Activated CD4-positive, alpha-beta T cell treated with anti-CD3 and anti-CD28 coated beads, Interleukin-2, amount 10 ng/mL, durations not matched to agents 24 days and 14 days (primary cell): ENCODE measurements at regions not wholly inside any gene's neighbourhood (a gene's known extent, or its start where the extent isn't known, plus 50 kb on each side); places are given as distances from the start of the nearest gene placed in this dataset.
"Not testable (repeated sequence)": the region's sequence is repeated elsewhere in the genome, so short reads cannot be mapped to it uniquely, and the experiment has no call there.

ENCODE experiments used
- DNase-seq: peaks from one replicate; pipeline ENCODE4 v3.0.0; 2022
- H3K27ac Mint-ChIP-seq: one replicate; pipeline ENCODE4 v1.8.0; 2022; ENCODE audit warnings: mild to moderate bottlenecking, mixed read lengths
- H3K27me3 Mint-ChIP-seq: one replicate; pipeline ENCODE4 v1.8.0; 2022; ENCODE audit warnings: mixed read lengths
- H3K36me3 Mint-ChIP-seq: one replicate; pipeline ENCODE4 v1.8.0; 2022; ENCODE audit warnings: low read depth, mild to moderate bottlenecking, mixed read lengths
- H3K4me1 Mint-ChIP-seq: one replicate; pipeline ENCODE4 v1.8.0; 2021; ENCODE audit warnings: mixed read lengths
- H3K4me3 Mint-ChIP-seq: one replicate; pipeline ENCODE4 v1.8.0; 2022; ENCODE audit warnings: mild to moderate bottlenecking, moderate library complexity, mixed read lengths
- H3K9me3 Mint-ChIP-seq: one replicate; pipeline ENCODE4 v1.8.0; 2021; ENCODE audit warnings: mixed read lengths
- intact Hi-C: fragments of 100-400 bp; cut with micrococcal nuclease; formaldehyde crosslinking; loops from one replicate; pipeline ENCODE4 v1.15.1; 2023

DNA sequence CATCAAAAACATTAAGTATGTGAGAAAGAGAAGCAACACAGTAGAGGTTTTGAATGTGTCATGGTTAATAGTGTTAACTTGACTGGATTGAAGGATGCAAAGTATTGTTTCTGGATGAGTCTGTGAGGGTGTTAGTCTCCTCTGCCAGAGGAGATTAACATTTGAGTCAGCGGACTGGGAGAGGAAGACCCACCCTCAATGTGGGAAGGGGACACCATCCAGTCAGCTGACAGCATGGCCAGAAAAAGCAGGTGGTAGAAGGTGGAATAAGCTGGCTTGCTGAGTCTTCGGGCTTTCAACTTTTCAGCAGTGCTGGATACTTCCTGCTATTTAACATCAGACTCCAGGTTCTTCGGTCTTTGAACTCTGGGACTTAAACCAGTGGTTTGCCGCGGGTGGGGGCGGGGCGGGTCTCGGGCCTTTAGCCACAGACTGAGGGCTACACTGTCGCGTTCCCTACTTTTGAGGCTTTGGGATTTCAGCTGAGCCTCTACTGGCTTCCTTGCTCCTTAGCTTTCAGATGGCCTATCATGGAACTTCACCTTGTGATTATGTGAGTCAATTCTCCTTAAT lies 309.9 kb upstream of the ST8SIA4 start:
- no peaks in the 10 kb centered on the region for H3K4me1 Mint-ChIP-seq
- intact Hi-C loops: no loop called here
- no peaks in the 10 kb centered on the region for H3K27me3 Mint-ChIP-seq
- H3K27ac Mint-ChIP-seq: no peak overlapping the region
- no peak overlapping the region for H3K4me3 Mint-ChIP-seq
- no peaks in the 10 kb centered on the region for H3K9me3 Mint-ChIP-seq
- no peaks in the 10 kb centered on the region for H3K36me3 Mint-ChIP-seq
- DNase-seq: no peak

DNA sequence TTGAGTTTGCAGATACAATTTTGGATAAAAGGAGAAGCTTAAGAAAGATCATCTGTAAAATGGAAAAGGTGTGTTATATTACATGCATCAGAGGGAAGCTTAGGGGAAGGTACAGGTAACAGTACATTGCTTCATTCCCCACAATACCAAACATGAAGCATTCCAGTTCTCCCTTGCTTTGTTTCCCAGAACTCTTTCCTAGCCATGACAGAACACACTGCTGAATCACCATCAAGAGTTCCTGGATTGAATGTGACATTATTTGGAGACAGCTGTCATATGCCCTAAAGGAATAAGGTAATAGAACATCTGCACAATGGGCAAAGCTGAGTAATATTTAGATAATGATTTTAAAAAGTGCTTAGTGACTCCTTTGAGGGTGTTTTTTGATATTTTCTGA lies 303.5 kb upstream of the ST8SIA4 start:
- Mint-ChIP-seq H3K9me3 (no peaks in the 10 kb centered on the region), H3K36me3 (no peaks in the 10 kb centered on the region), H3K4me1 (no peaks in the 10 kb centered on the region), H3K4me3 (no peak overlapping the region), H3K27me3 (no peaks in the 10 kb centered on the region), H3K27ac (no peak overlapping the region)
- DNase-seq: no peak
- intact Hi-C loops: no loop called here

DNA sequence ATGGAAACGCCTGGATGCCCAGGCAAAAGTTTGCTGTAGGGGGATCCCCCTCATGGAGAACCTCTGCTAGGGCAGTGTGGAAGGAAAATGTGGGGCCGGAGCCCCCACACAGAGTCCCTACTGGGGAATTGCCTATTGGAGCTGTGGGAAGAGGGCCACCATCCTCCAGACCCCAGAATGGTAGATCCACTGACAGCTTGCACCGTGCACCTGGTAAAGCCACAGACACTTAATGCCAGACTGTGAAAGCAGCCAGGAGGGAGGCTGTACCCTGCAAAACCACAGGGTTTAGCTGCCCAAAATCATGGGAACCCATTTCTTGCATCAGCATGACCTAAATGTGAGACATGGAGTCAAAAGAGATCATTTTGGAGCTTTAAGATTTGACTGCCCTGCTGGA lies 302.0 kb upstream of the ST8SIA4 start:
- intact Hi-C loops, H3K27ac Mint-ChIP-seq, DNase-seq, H3K9me3 Mint-ChIP-seq, H3K4me1 Mint-ChIP-seq, H3K4me3 Mint-ChIP-seq, H3K36me3 Mint-ChIP-seq, H3K27me3 Mint-ChIP-seq: not testable (repeated sequence)

DNA sequence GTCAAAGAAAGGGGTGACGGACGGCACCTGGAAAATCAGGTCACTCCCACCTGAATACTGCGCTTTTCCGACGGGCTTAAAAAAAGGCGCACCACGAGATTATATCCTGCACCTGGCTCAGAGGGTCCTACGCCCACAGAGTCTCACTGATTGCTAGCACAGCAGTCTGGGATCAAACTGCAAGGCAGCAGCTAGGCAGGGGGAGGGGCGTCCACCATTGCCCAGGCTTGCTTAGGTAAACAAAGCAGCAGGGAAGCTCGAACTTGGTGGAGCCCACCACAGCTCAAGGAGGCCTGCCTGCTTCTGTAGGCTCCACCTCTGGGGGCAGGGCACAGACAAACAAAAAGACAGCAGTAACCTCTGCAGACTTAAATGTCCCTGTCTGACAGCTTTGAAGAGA lies 277.3 kb upstream of the ST8SIA4 start:
- DNase-seq, H3K9me3 Mint-ChIP-seq, H3K36me3 Mint-ChIP-seq, H3K4me1 Mint-ChIP-seq, H3K4me3 Mint-ChIP-seq, intact Hi-C loops, H3K27me3 Mint-ChIP-seq, H3K27ac Mint-ChIP-seq: not testable (repeated sequence)

DNA sequence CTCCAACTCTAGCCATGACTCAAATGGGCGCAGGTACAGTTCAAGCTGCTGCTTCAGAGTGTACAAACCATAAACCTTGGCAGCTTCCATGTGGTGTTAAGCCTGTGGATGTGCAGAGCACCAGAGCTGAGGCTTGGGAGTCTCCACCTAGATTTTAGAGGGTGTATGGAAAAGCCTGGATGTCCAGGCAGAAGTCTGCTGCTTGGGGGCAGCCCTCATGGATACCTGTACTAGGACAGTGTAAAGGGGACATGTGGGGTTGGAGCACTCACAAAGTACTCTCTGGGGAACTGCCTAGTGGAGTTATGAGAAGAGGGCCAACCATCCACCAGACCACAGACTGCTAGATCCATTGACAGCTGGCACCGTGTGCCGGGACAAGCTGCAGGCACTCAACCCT lies 273.5 kb upstream of the ST8SIA4 start:
- no peaks in the 10 kb centered on the region for H3K4me1 Mint-ChIP-seq
- intact Hi-C loops: no loop called here
- no peak for DNase-seq
- H3K27me3 Mint-ChIP-seq: no peaks in the 10 kb centered on the region
- H3K4me3 Mint-ChIP-seq: no peak overlapping the region
- no peak overlapping the region for H3K27ac Mint-ChIP-seq
- no peaks in the 10 kb centered on the region for H3K36me3 Mint-ChIP-seq
- H3K9me3 Mint-ChIP-seq: peaks cover 5% of the 10 kb centered on the region

DNA sequence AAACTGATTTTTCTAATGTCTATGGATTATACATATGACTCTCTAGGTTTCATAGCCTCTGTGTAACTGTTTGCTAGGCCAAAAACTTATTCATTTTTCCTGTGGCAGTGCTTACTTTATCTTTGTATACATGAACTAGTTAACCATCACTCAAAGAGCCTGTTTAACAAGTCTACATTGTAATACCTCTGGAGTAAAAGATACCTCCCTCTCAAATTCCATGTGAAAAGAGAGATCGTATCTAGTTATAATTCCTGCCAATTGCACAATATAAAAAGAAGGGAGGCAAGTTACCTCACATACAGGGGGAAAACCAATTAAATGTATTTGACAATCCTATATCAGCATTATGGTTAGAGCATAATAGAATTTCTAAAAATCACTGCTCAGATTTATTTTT lies 271.9 kb upstream of the ST8SIA4 start:
- DNase-seq: no peak
- intact Hi-C loops: no loop called here
- H3K4me3 Mint-ChIP-seq: no peak overlapping the region
- H3K27me3 Mint-ChIP-seq: no peaks in the 10 kb centered on the region
- peaks cover 5% of the 10 kb centered on the region for H3K9me3 Mint-ChIP-seq
- no peak overlapping the region for H3K27ac Mint-ChIP-seq
- H3K36me3 Mint-ChIP-seq: no peaks in the 10 kb centered on the region
- H3K4me1 Mint-ChIP-seq: no peaks in the 10 kb centered on the region

DNA sequence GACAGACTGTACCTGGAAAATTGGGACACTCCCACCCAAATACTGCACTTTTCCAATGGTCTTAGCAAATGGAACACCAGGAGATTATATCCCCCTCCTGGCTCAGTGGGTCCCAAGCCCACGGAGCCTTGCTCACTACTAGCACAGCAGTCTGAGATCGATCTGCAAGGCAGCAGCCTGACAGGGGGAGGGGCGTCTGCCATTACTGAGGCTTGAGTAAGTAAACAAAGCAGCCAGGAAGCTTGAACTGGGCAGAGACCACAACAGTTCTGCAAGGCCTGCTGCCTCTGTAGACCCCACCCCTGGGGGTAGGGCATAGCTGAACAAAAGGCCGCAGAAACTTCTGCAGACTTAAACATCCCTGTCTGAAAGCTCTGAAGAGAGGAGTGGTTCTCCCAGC lies 260.0 kb upstream of the ST8SIA4 start:
- no peak for DNase-seq
- Mint-ChIP-seq H3K4me3 (no peak overlapping the region), H3K4me1 (no peaks in the 10 kb centered on the region), H3K27ac (no peak overlapping the region), H3K9me3 (peaks cover 11% of the 10 kb centered on the region), H3K36me3 (no peaks in the 10 kb centered on the region), H3K27me3 (no peaks in the 10 kb centered on the region)
- intact Hi-C loops: no loop called here

DNA sequence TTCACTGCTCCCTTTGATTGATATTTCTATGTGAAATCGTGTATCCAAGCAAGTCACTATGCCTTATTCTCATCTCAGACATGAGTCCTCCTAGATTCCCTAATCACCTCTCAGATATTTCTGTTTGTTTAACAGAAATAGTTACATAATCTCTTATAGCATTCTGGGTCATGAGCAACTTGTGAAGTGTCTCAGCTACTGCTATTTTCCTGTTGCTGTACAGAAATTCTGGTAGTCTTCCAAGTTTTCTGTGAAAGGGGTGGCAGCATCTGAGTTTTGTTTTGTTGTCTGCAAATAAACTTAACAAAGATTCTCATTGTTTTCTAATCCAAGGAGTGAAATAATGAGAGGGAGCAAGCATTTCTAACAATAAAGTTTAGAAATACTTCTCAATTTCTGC lies 256.9 kb upstream of the ST8SIA4 start:
- no peak overlapping the region for H3K27ac Mint-ChIP-seq
- peaks cover 5% of the 10 kb centered on the region for H3K9me3 Mint-ChIP-seq
- H3K36me3 Mint-ChIP-seq: no peaks in the 10 kb centered on the region
- no peak for DNase-seq
- H3K4me1 Mint-ChIP-seq: no peaks in the 10 kb centered on the region
- intact Hi-C loops: no loop called here
- no peaks in the 10 kb centered on the region for H3K27me3 Mint-ChIP-seq
- H3K4me3 Mint-ChIP-seq: no peak overlapping the region

DNA sequence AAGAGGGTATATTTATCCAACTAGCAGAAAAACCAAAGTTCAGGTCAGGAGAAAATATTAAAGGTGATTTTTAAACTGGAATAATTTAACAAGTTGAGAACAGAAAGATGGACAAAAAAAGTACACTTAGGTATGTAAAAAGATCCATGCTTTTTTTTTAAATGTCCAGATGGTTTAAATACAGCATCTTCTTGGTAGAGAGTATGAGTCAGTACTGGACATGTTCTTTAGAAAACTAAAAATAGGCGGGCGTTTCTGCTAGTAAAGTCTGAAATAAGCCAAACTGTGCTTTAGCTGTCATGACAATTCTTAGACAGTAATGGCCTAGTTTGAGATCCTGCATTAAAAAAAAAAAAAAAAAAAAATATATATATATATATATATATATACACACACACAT lies 255.9 kb upstream of the ST8SIA4 start:
- H3K36me3 Mint-ChIP-seq: no peaks in the 10 kb centered on the region
- no peaks in the 10 kb centered on the region for H3K27me3 Mint-ChIP-seq
- no peaks in the 10 kb centered on the region for H3K4me1 Mint-ChIP-seq
- peaks cover 2% of the 10 kb centered on the region for H3K9me3 Mint-ChIP-seq
- H3K4me3 Mint-ChIP-seq: no peak overlapping the region
- DNase-seq: no peak
- H3K27ac Mint-ChIP-seq: no peak overlapping the region
- intact Hi-C loops: no loop called here

DNA sequence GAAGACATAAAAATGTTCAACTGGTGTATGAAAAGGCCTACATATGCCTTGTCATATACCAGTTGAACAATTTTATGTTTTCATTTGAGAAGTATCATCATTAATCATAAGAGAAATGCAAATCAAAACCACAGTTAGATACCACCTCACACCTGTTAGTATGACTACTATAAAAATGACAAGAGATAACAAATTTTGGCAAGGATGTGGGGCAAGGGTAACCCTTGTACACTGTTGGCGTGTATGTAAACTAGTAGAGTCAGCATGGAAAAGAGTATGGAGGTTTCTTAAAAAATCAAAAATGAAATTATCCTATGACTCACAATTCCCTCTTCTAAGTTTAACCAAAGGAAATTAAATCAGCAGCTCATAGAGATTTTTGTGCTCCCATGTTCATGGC lies 250.4 kb upstream of the ST8SIA4 start:
- DNase-seq: no peak
- H3K27ac Mint-ChIP-seq: no peak overlapping the region
- no peaks in the 10 kb centered on the region for H3K36me3 Mint-ChIP-seq
- intact Hi-C loops: no loop called here
- H3K9me3 Mint-ChIP-seq: no peaks in the 10 kb centered on the region
- H3K27me3 Mint-ChIP-seq: no peaks in the 10 kb centered on the region
- H3K4me3 Mint-ChIP-seq: no peak overlapping the region
- H3K4me1 Mint-ChIP-seq: no peaks in the 10 kb centered on the region

DNA sequence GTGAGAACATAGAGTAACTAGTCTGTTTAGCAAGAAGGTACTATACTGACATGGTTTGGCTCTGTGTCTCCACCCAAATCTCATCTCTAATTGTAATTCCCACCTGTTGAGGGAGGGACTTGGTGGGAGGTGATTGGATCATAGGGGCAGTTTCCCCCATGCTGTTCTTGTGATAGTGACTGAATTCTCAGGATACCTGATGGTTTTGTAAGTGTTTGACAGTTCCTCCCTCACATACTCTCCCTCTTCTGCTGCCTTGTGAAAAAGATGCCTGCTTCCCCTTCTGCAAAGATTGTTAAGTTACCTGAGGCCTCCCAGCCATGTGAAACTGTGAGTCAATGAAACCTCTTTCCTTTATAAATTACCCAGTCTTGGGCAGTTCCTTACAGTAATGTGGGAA lies 240.4 kb upstream of the ST8SIA4 start:
- DNase-seq: no peak
- Mint-ChIP-seq H3K36me3 (no peaks in the 10 kb centered on the region), H3K9me3 (no peaks in the 10 kb centered on the region), H3K27ac (no peak overlapping the region), H3K4me3 (no peak overlapping the region), H3K4me1 (no peaks in the 10 kb centered on the region), H3K27me3 (no peaks in the 10 kb centered on the region)
- intact Hi-C loops: no loop called here

DNA sequence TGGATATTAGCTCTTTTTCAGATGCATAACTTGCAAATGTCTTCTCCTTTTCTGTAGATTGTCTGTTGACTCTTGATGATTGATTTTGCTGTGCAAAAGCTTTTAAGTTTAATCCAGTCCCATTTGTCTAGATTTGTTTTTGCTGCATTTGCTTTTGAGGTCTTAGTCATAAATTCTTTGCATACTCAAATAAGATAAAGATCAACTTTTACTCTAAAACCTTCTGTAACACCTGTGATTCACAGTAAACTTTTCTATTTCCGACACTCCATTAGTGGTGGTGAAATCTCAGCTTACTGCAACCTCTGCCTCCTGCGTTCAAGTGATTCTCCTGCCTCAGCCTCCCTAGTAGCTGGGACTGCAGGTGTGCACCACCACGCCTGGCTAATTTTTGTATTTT lies 239.0 kb upstream of the ST8SIA4 start:
- no peaks in the 10 kb centered on the region for H3K36me3 Mint-ChIP-seq
- no peak for DNase-seq
- H3K27ac Mint-ChIP-seq: no peak overlapping the region
- H3K9me3 Mint-ChIP-seq: no peaks in the 10 kb centered on the region
- H3K4me3 Mint-ChIP-seq: no peak overlapping the region
- intact Hi-C loops: no loop called here
- H3K27me3 Mint-ChIP-seq: no peaks in the 10 kb centered on the region
- no peaks in the 10 kb centered on the region for H3K4me1 Mint-ChIP-seq

DNA sequence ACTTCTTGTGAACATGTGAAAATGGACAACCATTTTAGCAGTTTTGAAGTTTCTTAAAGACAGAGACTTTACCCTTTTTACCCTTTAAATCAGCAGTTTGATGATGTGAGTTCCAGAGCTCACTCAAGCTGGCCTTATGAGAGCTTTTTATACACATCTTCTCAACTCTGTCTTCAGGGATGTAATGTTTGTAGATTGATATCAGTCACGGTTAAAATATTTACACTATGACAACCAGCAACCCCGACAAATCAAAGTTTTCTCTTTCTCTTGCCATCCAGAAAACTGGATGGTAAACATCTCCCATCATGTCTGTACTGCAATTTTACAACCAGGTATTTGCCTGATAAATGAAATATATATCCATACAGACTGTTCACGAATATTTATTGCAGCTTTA lies 233.4 kb upstream of the ST8SIA4 start:
- Mint-ChIP-seq H3K36me3 (no peaks in the 10 kb centered on the region), H3K4me3 (no peak overlapping the region)

DNA sequence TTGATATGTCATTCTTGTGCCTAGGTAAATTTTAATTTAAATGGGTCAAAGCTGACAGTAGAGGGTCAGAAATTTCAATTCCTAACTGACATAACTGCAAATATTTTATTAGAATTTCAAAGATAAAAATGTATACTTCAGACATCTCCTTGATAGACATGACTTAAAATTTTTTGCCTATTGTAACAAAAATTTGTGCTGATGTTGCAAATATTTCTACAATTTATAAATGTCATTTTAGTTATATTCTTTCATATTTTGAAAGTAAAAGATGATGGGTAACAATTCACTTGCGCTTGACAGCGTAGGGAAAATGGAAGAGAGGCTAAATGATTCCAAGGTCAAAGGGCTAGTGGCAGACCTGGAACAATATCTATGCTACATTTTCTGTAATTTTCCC lies 220.3 kb upstream of the ST8SIA4 start:
- Mint-ChIP-seq H3K4me3 (no peak overlapping the region), H3K4me1 (no peaks in the 10 kb centered on the region), H3K27me3 (no peaks in the 10 kb centered on the region), H3K27ac (no peak overlapping the region), H3K9me3 (no peaks in the 10 kb centered on the region), H3K36me3 (no peaks in the 10 kb centered on the region)
- no peak for DNase-seq
- intact Hi-C loops: no loop called here

More for the DNA sequence above, 233.4 kb upstream of the ST8SIA4 start:
- Mint-ChIP-seq H3K27ac (no peak overlapping the region), H3K9me3 (no peaks in the 10 kb centered on the region), H3K27me3 (no peaks in the 10 kb centered on the region), H3K4me1 (no peaks in the 10 kb centered on the region)
- intact Hi-C loops: no loop called here
- no peak for DNase-seq

DNA sequence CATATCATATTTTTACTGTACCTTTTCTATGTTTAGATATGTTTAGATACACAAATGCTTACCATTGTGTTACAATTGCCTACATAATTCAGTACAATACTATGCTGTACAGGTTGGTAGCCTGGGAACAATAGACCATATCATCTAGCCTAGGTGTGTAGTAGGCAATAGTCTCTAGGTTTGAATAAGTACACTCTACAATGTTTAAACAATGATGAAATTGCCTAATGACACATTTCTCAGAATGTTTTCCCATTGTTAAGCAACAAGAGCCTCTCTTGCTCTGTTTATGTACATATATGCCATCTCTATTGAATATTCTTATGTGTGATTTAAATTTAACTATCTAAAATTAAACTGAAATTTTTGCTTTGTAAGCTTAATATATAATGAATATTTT lies 209.6 kb upstream of the ST8SIA4 start:
- H3K4me1 Mint-ChIP-seq: no peaks in the 10 kb centered on the region
- no peaks in the 10 kb centered on the region for H3K36me3 Mint-ChIP-seq
- H3K4me3 Mint-ChIP-seq: no peak overlapping the region
- intact Hi-C loops: no loop called here
- H3K27ac Mint-ChIP-seq: no peak overlapping the region
- no peaks in the 10 kb centered on the region for H3K27me3 Mint-ChIP-seq
- no peaks in the 10 kb centered on the region for H3K9me3 Mint-ChIP-seq
- no peak for DNase-seq
